ENCODE measurements at regions not wholly inside any gene's neighbourhood (a gene's known extent, or its start where the extent isn't known, plus 50 kb on each side); places are given as distances from the start of the nearest gene placed in this dataset.

- no peaks in the 10 kb centered on the region for H3K9me3 ChIP-seq (ENCODE audit: low read length)
- H3K27ac ChIP-seq (ENCODE audit: low read length): no peak overlapping the region
- H3K9ac ChIP-seq (ENCODE audit: low read length): no peak overlapping the region
- no peaks in the 10 kb centered on the region for H3K9me2 ChIP-seq (ENCODE audit: insufficient read depth, low read length)
- no peak overlapping the region for H3K4me3 ChIP-seq (ENCODE audit: low read length)
- no peaks in the 10 kb centered on the region for H4K20me1 ChIP-seq (ENCODE audit: insufficient read depth)
- TF ChIP-seq EP300 (conservative IDR thresholded peaks at IDR 0.05; ENCODE audit: poor library complexity, severe bottlenecking) (no peak), TAF1 (IDR thresholded peaks at IDR 0.05; ENCODE audit: low read depth) (no peak), MXI1 (conservative IDR thresholded peaks at IDR 0.05; ENCODE audit: poor library complexity, severe bottlenecking) (no peak), EZH2 (IDR thresholded peaks at IDR 0.05; ENCODE audit: borderline replicate concordance, insufficient read depth, low read length, poor library complexity, severe bottlenecking) (no peak), REST (IDR thresholded peaks at IDR 0.05; ENCODE audit: borderline replicate concordance) (no peak), CTCF (IDR thresholded peaks at IDR 0.05; ENCODE audit: poor library complexity, severe bottlenecking) (no peak), SMC3 (conservative IDR thresholded peaks at IDR 0.05; ENCODE audit: poor library complexity) (no peak), RAD21 (conservative IDR thresholded peaks at IDR 0.05) (no peak), POLR2AphosphoS5 (IDR thresholded peaks at IDR 0.05) (no peak)
- no peaks in the 10 kb centered on the region for H3K36me3 ChIP-seq (ENCODE audit: insufficient read depth, low read length)
- no peaks in the 10 kb centered on the region for H3F3A ChIP-seq (ENCODE audit: insufficient read depth, low read length, poor library complexity, severe bottlenecking)
- H3K4me2 ChIP-seq (ENCODE audit: low read length): no peak overlapping the region
- no peaks in the 10 kb centered on the region for H3K79me2 ChIP-seq (replicated peaks; ENCODE audit: insufficient read depth, low read length)
- H3K27me3 ChIP-seq (ENCODE audit: insufficient read depth, low read depth, low read length): no peaks in the 10 kb centered on the region
- H2AFZ ChIP-seq (ENCODE audit: low read depth, low read length): no peak overlapping the region
These were observed 393.7 kb upstream of the CITED2 start for GRCh38 chr6:139768196-139768595.

GRCh38 chr6:139766796-139767195 is 392.3 kb upstream of the CITED2 start:
- Histone ChIP-seq H3K27ac (ENCODE audit: low read length) (no peak overlapping the region), H3K4me2 (ENCODE audit: low read length) (no peak overlapping the region), H4K20me1 (ENCODE audit: insufficient read depth) (no peaks in the 10 kb centered on the region), H3K9ac (ENCODE audit: low read length) (no peak overlapping the region), H2AFZ (ENCODE audit: low read depth, low read length) (no peak overlapping the region), H3K36me3 (ENCODE audit: insufficient read depth, low read length) (no peaks in the 10 kb centered on the region), H3K27me3 (ENCODE audit: insufficient read depth, low read depth, low read length) (no peaks in the 10 kb centered on the region), H3K9me3 (ENCODE audit: low read length) (no peaks in the 10 kb centered on the region), H3K79me2 (replicated peaks; ENCODE audit: insufficient read depth, low read length) (no peaks in the 10 kb centered on the region), H3K9me2 (ENCODE audit: insufficient read depth, low read length) (no peaks in the 10 kb centered on the region), H3F3A (ENCODE audit: insufficient read depth, low read length, poor library complexity, severe bottlenecking) (no peaks in the 10 kb centered on the region), H3K4me3 (ENCODE audit: low read length) (no peak overlapping the region)
- TF ChIP-seq REST (IDR thresholded peaks at IDR 0.05; ENCODE audit: borderline replicate concordance) (no peak), MXI1 (conservative IDR thresholded peaks at IDR 0.05; ENCODE audit: poor library complexity, severe bottlenecking) (no peak), POLR2AphosphoS5 (IDR thresholded peaks at IDR 0.05) (no peak), EP300 (conservative IDR thresholded peaks at IDR 0.05; ENCODE audit: poor library complexity, severe bottlenecking) (no peak), TAF1 (IDR thresholded peaks at IDR 0.05; ENCODE audit: low read depth) (no peak), EZH2 (IDR thresholded peaks at IDR 0.05; ENCODE audit: borderline replicate concordance, insufficient read depth, low read length, poor library complexity, severe bottlenecking) (no peak), RAD21 (conservative IDR thresholded peaks at IDR 0.05) (no peak)

Data from neural cell (in vitro differentiated cells).